HK-2 (cell line): ENCODE measurements at regions not wholly inside any gene's neighbourhood (a gene's known extent, or its start where the extent isn't known, plus 50 kb on each side); places are given as distances from the start of the nearest gene placed in this dataset.

ENCODE experiments used
- DNase-seq: peaks from one replicate; pipeline ENCODE4 v3.0.0-alpha.2; 2018; ENCODE audit not compliant: unreplicated experiment

DNA sequence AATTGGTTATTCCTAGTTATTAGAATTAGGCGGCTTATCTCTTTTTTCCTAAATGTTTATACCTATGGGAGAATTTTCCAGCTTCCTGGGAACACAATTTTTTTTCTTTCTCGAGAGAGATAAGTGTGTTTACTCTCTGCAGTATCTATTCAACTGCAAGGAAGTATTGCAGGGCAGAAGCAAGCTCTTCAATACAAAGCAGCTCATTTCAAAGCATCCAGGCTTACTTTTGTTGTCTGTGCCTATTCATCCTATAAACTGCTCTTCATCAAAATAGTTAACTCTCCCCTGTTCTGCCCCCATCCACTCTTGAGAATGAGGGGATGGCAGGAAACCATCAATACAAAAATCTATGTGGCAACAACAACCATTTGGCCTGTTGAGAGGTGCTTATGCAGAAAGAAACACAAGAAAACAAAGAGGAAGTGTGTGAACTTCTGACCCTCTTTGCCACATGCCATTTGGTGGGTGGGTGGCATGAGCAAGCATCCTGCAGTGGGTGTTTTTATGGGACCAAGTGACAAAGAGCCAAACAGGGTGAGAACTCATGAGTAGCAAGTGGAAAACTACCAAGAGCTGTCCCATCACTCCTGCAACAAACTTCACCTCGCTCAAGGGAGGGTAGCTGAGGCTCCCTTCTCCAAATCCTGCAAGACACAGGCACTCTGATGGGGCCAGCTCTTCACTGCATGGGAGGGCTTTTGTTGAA, 50.6 kb upstream of the MRPS6 start:
- DNase-seq: no peak

DNA sequence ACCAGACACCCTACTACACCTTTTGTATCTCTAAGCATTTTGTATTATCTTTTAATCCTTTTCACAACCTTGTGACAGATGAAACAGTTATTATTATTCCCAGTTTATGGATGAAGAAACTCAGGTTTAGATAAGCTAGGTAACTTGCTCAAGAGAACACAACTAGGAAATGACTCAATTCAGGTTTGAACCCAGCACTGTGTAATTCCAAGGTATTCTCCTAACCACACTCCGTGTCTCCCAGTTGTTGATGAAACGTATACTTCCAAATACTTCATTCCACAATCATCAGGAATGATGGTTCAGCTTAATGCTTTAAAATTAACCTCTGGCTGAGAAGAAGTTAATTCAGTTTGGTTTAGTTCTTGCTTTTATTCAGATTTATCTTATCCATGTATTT, 51.7 kb upstream of the MRPS6 start:
- DNase-seq: no peak

- no peak for DNase-seq
Observed at GRCh38 chr21:34020983-34021553, 52.3 kb upstream of the MRPS6 start.

GRCh38 chr21:34020005-34020847, 53.2 kb upstream of the MRPS6 start:
- no peak for DNase-seq

GRCh38 chr21:34019402-34019801, 54.0 kb upstream of the MRPS6 start:
- no peak for DNase-seq

- no peak for DNase-seq
Observed at GRCh38 chr21:34018910-34019309, 54.5 kb upstream of the MRPS6 start.

- DNase-seq: no peak
Observed at GRCh38 chr21:34018185-34018584, 55.2 kb upstream of the MRPS6 start.

GRCh38 chr21:34017039-34017961, 56.1 kb upstream of the MRPS6 start:
- DNase-seq: no peak

GRCh38 chr21:34012640-34013039, 60.7 kb upstream of the MRPS6 start:
- DNase-seq: no peak

DNA sequence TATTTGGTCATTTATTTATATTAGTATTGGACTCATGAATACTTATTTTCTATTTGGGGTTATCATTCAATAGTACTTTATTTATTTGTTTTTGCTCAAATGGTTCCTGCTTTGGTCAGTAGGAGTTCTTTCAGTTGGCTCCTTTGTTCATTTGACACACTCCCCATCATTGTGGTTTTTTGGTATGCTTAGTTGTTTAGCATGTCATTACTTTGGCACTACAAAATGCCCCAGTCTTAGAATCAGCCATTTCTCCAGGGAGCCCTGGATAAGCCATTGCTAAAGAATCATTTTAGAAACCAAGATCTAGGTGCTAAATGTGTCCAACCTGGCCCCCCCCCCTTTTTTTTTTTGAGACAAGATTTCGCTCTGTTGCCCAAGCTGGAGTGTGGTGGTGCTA, 61.7 kb upstream of the MRPS6 start:
- no peak for DNase-seq

- no peak for DNase-seq
Observed at GRCh38 chr21:34009193-34009592, 64.2 kb upstream of the MRPS6 start.

DNA sequence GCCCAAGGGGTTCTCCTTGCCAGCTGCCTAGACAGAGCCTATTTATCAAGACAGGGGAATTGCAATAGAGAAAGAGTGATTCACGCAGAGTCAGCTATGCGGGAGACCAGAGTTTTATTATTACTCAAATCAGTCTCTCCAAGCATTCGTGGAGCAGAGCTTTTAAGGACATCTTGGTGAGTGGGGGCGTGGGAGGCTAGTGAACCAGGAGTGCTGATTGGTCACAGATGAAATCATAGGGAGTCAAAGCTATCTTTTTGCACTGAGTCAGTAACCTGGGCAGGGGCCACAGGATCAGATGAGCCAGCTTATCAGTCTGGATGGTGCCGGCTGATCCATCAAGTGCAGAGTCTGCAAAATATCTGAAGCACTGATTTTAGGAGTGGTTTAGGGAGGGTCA, 64.8 kb upstream of the MRPS6 start:
- DNase-seq: no peak

GRCh38 chr21:34006611-34007168, 66.7 kb upstream of the MRPS6 start:
- no peak for DNase-seq

DNA sequence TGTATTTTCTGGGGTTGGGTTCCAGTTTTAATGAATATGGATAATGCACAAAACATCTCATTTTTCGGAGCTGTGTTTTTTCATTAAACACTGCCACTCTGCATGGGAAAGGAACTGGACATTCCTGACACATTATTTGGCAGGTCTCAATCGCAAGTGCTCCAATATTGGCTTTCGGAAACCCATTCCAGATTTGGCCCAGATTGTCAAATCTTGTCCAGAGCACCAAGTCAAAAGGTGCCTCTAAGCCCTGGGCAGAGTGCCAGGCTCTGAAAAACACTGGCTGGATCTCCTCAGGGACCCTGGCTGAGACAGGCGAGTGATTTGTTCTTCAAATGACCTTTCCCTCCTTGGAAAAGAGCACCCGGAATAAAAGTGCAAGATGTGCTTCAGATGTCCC, 68.4 kb upstream of the MRPS6 start:
- no peak for DNase-seq

DNA sequence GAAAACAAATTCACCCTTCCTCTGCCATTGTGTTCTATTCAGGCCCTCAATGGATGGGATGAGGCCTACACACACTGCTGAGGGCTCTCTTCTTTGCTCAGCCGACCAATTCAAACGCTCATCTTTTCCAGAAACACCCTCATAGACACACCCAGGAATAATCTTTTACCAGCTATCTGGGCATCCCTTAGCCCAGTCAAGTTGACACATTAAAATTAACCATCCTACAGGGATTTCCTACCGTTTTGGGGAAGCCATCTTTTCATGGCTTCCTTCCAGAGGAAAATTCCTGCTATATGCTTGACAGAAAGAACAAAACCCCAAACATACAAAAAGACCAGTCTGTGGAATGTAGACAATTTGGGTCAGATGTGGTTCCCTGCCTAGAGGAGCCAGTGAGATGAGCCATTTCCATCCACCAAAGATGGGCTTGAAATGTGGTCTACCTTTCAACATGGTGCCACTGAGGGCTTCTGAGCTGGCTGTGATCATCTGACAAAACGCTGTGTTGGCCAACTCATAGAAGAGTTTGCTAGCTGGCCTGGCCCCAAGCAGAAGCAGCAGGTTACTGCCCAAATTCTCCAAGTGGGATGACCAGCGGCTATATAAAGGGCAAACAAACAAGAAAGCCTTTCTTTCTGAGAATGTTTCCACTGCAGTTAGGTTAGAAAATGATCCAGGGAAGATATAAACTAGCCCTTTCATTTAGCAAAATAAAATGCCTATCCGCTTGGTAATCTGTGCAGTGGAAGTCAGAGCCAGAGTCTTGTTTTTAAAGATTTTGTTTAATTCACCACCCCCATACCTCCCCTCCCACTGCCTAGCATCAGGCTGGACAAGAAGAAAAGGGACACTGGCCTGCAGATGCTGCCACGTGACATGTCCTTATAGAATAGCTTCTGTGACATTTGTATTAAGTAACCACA, 69.1 kb upstream of the MRPS6 start:
- DNase-seq: no peak

- DNase-seq: no peak
Observed at GRCh38 chr21:34003428-34003827, 70.0 kb upstream of the MRPS6 start.

GRCh38 chr21:34000375-34000774, 73.0 kb upstream of the MRPS6 start:
- no peak for DNase-seq

DNA sequence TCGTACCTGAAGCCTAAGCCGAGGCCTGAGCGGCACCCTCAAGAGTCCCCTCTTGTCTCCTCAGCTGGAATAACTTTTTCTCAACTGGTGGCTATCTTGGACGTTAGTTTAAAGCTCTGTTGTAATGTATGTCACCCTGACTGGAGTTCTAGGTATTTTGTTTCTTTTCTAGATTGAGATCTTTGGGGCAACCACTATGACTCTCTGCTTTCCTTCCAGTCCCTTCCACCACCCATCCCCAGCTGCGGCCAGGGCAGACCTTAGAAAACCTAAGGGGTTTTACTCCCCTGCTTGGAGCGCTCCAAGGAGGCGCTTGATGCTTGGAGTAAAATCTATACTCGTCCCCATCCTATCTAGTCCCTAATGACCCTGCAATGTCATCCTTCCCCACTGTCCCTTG, 74.6 kb upstream of the MRPS6 start:
- DNase-seq: no peak

- DNase-seq: no peak
Observed at GRCh38 chr21:33998402-33998801, 75.0 kb upstream of the MRPS6 start.

DNA sequence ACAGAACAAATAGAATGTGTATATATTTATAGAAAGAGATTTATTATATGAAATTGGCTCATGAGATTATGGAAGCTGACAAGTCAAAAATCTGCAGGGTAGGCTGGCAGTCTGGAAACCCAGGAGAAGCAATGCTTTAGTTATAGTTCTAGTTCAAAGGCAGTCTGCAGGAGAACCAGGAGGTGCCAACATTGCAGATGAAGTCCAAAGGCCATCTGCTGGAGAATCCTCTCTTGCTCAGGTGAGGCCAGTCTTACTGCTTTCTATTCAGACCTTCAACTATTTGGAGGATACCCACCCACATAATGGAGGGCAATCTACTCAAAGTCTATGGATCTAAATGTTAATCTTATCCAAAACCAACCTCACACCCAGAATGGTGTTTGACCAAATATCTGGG, 75.9 kb upstream of the MRPS6 start:
- no peak for DNase-seq

- DNase-seq: no peak
Observed at GRCh38 chr21:33994373-33994772, 78.8 kb upstream of the ATP5PO start.
